ENCODE measurements at regions not wholly inside any gene's neighbourhood (a gene's known extent, or its start where the extent isn't known, plus 50 kb on each side); places are given as distances from the start of the nearest gene placed in this dataset.

DNA sequence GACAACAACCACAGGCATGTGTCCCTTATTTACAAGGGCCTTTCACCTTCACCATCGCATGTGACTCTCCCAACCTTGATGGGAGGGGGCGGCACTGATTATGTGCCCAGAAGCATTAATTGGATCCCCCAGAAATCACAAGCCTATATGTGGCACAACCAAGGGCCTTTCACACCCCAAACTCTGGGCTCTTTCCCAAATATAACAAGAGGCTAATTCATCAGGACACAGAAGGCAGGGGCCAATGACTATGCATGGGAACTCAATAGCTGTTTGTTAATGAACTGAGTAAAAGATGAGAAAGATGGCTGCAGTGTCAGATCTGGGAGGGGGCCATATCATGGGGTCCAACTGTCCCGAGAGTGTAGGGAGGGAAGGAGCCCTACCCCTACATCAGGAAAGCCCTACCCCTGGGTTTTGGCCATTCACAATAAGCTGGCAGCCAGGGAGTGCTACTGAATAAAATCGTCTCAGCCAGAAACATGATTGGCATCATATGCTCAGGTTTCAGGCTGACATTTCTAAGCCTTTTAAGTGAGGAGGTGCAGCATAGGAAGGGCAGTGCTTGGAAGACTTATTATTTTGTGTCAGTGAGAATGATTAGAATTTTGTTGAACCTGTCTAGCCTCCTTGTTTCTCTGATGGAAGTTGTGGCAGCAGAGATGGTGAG, 814.4 kb upstream of the AMELY start:
- TF ChIP-seq, protein P1, sequence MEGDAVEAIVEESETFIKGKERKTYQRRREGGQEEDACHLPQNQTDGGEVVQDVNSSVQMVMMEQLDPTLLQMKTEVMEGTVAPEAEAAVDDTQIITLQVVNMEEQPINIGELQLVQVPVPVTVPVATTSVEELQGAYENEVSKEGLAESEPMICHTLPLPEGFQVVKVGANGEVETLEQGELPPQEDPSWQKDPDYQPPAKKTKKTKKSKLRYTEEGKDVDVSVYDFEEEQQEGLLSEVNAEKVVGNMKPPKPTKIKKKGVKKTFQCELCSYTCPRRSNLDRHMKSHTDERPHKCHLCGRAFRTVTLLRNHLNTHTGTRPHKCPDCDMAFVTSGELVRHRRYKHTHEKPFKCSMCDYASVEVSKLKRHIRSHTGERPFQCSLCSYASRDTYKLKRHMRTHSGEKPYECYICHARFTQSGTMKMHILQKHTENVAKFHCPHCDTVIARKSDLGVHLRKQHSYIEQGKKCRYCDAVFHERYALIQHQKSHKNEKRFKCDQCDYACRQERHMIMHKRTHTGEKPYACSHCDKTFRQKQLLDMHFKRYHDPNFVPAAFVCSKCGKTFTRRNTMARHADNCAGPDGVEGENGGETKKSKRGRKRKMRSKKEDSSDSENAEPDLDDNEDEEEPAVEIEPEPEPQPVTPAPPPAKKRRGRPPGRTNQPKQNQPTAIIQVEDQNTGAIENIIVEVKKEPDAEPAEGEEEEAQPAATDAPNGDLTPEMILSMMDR (IDR thresholded peaks at IDR 0.05) = no peak
- no peak for TF ChIP-seq POLR2A (IDR thresholded peaks at IDR 0.05)
- TF ChIP-seq POLR2AphosphoS5 (IDR thresholded peaks at IDR 0.05) = no peak

Data from upper lobe of left lung (tissue), 4 donors.